Fibroblast of peridontal ligament (primary cell): ENCODE measurements at regions not wholly inside any gene's neighbourhood (a gene's known extent, or its start where the extent isn't known, plus 50 kb on each side); places are given as distances from the start of the nearest gene placed in this dataset.
A peak's percentile ranks its signal among the peaks of the same experiment; 100 is the strongest.
"Not testable (repeated sequence)": the region's sequence is repeated elsewhere in the genome, so short reads cannot be mapped to it uniquely, and the experiment has no call there.

ENCODE experiments used
- DNase-seq: peaks from one replicate; pipeline ENCODE4 v3.0.0-alpha.2; 2010; ENCODE audit errors: extremely low read depth

- no peak for DNase-seq
Observed at GRCh38 chr4:117916728-117917127, 117.6 kb upstream of the NDST3 start.

DNA sequence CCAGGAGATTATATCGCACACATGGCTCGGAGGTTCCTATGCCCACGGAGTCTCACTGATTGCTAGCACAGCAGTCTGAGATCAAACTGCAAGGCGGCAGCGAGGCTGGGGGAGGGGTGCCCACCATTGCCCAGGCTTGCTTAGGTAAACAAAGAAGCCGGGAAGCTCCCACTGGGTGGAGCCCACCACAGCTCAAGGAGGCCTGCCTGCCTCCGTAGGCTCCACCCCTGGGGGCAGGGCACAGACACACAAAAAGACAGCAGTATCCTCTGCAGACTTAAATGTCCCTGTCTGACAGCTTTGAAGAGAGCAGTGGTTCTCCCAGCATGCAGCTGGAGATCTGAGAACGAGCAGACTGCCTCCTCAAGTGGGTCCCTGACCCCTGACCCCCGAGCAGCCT, 112.0 kb upstream of the NDST3 start:
- not testable (repeated sequence) for DNase-seq

DNA sequence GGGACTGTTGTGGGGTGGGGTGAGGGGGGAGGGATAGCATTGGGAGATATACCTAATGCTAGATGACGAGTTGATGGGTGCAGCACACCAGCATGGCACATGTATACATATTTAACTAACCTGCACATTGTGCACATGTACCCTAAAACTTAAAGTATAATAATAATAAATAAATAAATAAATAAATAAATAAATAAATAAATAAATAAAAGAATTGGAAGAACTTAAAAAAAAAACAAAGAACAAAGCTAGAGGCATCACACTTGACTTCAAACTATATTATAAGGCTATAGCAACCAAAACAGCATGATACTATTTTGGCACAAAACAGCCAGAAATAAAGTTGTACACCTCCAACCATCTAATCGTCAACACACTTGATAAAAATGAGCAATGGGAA, 106.5 kb upstream of the NDST3 start:
- DNase-seq = not testable (repeated sequence)

GRCh38 chr4:117941611-117942010, 92.7 kb upstream of the NDST3 start:
- DNase-seq = no peak

DNA sequence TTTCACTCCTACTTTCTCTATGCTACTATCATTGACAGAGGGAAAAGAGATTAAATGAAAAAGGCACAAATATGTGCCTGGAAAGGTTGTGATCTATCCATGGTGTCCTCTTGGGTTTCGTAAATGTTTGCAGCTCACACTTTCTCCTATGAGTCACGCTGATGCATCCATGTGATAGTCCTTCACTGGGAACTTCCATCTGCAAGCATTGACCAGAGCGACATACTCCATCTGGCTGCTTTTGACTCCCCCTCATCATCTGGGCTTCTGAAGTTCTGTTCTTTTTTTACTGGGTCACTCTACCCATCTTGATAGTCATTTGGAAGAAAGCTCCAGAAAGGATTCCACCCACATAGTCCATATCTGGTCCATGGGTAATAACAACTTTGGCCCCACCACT, 84.7 kb upstream of the NDST3 start:
- no peak for DNase-seq

DNA sequence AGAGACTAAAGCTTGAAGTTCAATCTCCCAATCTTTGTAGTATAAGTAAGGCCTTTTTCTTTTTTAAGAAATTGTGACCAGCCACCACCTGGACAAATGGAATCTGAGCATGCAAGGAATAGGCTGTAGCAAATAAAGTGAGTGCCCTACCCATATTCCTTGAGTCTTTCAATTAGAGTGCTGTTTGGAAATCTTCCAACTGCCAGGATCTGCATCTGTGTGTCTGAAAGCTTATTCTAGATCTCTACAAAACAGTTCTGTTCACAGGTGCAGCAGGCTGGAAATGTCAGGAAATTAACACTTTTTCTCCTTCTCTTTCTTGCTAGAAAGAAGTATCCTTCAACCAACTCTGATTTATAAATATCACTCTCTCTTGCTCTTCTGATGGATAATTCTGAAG, 76.7 kb upstream of the NDST3 start:
- no peak for DNase-seq

DNA sequence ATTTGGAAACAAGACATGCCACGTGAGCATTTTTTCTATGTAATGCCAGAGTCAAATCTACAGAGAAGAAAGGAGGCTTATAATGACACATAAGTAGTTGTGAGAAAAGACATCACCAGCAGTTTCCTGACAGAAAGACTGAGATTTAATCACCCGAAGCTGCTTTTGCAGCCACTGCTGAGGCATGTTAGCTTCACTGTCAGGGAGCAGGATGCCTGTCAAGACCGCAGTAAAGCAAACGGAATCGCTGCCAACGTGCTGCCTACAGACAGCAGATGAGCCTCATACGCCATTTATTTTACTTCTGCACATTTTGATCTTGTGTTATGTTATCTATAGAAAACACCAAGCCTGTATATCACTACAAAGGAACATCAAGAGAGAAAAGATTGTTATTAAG, 68.7 kb upstream of the NDST3 start:
- DNase-seq = peak; percentile 8

DNA sequence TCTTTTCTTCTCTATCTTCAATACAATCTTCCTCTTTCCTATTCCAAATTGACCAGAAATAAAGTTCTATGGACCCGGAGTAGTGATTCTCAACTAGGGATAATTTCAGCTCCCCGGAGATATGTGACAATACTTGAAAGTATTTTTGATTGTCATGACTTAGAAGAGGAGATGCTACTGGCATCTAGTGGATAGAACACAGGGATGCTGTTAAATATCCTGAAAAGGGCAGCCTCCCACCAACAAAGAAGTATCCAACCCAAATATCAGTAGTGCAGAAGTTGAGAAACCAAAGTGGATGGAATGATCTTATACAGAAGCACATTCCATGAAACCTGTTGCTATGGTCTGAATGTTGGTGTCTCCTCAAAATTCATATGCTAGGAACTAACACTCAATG, 65.7 kb upstream of the NDST3 start:
- no peak for DNase-seq

DNA sequence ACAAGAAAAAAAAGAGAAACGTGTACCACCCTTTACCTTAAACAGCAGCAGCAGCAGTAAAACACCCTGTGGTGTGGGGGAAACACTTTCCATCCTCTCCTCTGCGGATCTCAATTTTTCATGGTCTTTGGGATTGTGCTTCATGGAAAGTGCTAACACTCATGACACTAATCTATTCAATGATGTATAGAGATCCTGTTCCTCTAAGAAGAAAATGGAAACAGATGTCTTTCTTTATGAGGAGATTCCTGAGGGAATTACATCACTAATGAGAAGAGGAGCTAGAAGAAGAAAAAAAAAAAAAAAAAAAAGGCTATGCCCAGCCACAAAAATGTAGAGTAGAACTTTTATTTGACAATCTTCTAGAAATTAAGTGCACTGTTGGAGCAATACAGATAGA, 62.9 kb upstream of the NDST3 start:
- peak; percentile 78 for DNase-seq

GRCh38 chr4:117983541-117984365, 50.5 kb upstream of the NDST3 start:
- no peak for DNase-seq

DNA sequence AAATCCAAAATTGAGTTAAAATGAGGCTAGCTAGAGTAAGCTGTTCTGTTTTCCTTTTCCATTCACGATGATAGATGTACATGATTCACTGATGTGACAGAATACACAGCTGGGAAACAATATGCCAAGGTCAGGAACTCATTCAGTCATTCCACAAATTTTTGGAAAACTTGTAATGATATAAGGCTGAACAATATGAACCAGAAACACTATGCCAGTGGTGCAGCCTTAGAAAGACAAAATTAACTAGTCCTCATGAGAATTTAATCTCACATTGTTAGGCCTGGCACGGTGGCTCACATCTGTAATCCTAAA, 50.0 kb upstream of the NDST3 start:
- DNase-seq = no peak
